Liver (tissue), 8 donors: ENCODE measurements at regions not wholly inside any gene's neighbourhood (a gene's known extent, or its start where the extent isn't known, plus 50 kb on each side); places are given as distances from the start of the nearest gene placed in this dataset.
A peak's percentile ranks its signal among the peaks of the same experiment; 100 is the strongest.

Experiments used
- DNase-seq: peaks from one replicate; pipeline ENCODE4 v3.0.0-alpha.2; 2017; ENCODE audit warnings: low spot score
- H3K27ac ChIP-seq, 2 donors: one replicate each; pipeline ENCODE4 v1.7.0; 2013; ENCODE audit warnings: inconsistent platforms in 2 of 2, low read length in 2 of 2, control low read depth in 1 of 2, low read depth in 1 of 2, mild to moderate bottlenecking in 1 of 2
- H3K27me3 ChIP-seq, 4 donors: one replicate each; pipeline versions ENCODE4 v1.6.1 to v1.7.0; 2013; ENCODE audit warnings: low read length in 3 of 4, inconsistent platforms in 1 of 4, mild to moderate bottlenecking in 1 of 4, moderate library complexity in 1 of 4; ENCODE audit not compliant: control insufficient read depth in 4 of 4, insufficient read depth in 4 of 4
- H3K36me3 ChIP-seq, 4 donors: one replicate each; pipeline versions ENCODE4 v1.6.1 to v1.7.0; 2013; ENCODE audit warnings: low read length in 3 of 4, mild to moderate bottlenecking in 3 of 4, low read depth in 1 of 4, moderate library complexity in 1 of 4; ENCODE audit not compliant: control insufficient read depth in 4 of 4, insufficient read depth in 3 of 4
- H3K4me1 ChIP-seq, 4 donors: one replicate each; pipeline versions ENCODE4 v1.6.1 to v1.7.0; 2013; ENCODE audit warnings: low read length in 3 of 4, mild to moderate bottlenecking in 3 of 4, moderate library complexity in 1 of 4; ENCODE audit not compliant: control insufficient read depth in 4 of 4, insufficient read depth in 4 of 4
- H3K4me3 ChIP-seq, 3 donors: one replicate each; pipeline versions ENCODE4 v1.6.1 to v1.7.0; 2013; ENCODE audit warnings: low read length in 3 of 3, control low read depth in 1 of 3, low read depth in 1 of 3, mild to moderate bottlenecking in 1 of 3
- H3K9ac ChIP-seq, 2 donors: one replicate each; pipeline ENCODE4 v1.7.0; 2013; ENCODE audit warnings: low read length in 2 of 2, mild to moderate bottlenecking in 2 of 2, moderate library complexity in 2 of 2, control low read depth in 1 of 2, low read depth in 1 of 2
- H3K9me3 ChIP-seq, 4 donors: one replicate each; pipeline versions ENCODE4 v1.6.1 to v1.7.0; 2013; ENCODE audit warnings: low read length in 3 of 4; ENCODE audit not compliant: control insufficient read depth in 4 of 4
- ATF3 ChIP-seq: IDR thresholded peaks from 2 replicates; pipeline ENCODE4 v1.6.1; 2016; ENCODE audit warnings: antibody characterized with exemption
- CTCF ChIP-seq: fragments of 150-350 bp; IDR thresholded peaks from 2 replicates; pipeline ENCODE4 v1.5.1; 2017; ENCODE audit warnings: improper control_type of control experiment, low read depth, low read length; ENCODE audit not compliant: missing input control
- EGR1 ChIP-seq, 2 donors: IDR thresholded peaks; 2 replicates each; pipeline ENCODE4 v1.6.1; 2016 to 2018; ENCODE audit warnings: antibody characterized with exemption in 2 of 2, low read depth in 2 of 2
- FOXA1 ChIP-seq: IDR thresholded peaks from 2 replicates; pipeline ENCODE4 v1.6.1; 2016; ENCODE audit warnings: antibody characterized with exemption
- GABPA ChIP-seq, 2 donors: IDR thresholded peaks in 1 of 2; conservative IDR thresholded peaks in 1 of 2; 2 replicates each; pipeline ENCODE4 v1.6.1; 2016; ENCODE audit warnings: antibody characterized with exemption in 2 of 2, mild to moderate bottlenecking in 1 of 2, moderate library complexity in 1 of 2
- HNF4A ChIP-seq, 2 donors: conservative IDR thresholded peaks; 2 replicates each; pipeline ENCODE4 v1.6.1; 2016; ENCODE audit warnings: antibody characterized with exemption in 2 of 2, mild to moderate bottlenecking in 2 of 2
- HNF4G ChIP-seq: IDR thresholded peaks from 2 replicates; pipeline ENCODE4 v1.6.1; 2016; ENCODE audit warnings: antibody characterized with exemption
- JUND ChIP-seq, 2 donors: IDR thresholded peaks; 2 replicates each; pipeline ENCODE4 v1.6.1; 2016; ENCODE audit warnings: antibody characterized with exemption in 2 of 2
- MAX ChIP-seq: IDR thresholded peaks from 2 replicates; pipeline ENCODE4 v1.6.1; 2016; ENCODE audit warnings: antibody characterized with exemption
- NR2F2 ChIP-seq: IDR thresholded peaks from 2 replicates; pipeline ENCODE4 v1.6.1; 2016; ENCODE audit warnings: antibody characterized with exemption
- RAD21 ChIP-seq, 2 donors: IDR thresholded peaks; 2 replicates each; pipeline ENCODE4 v1.6.1; 2016; ENCODE audit warnings: antibody characterized with exemption in 2 of 2, mild to moderate bottlenecking in 2 of 2
- REST ChIP-seq: IDR thresholded peaks from 2 replicates; pipeline ENCODE4 v1.6.1; 2016; ENCODE audit warnings: antibody characterized with exemption, mild to moderate bottlenecking
- RXRA ChIP-seq, 2 donors: IDR thresholded peaks; 2 replicates each; pipeline ENCODE4 v1.6.1; 2017 to 2018; ENCODE audit warnings: antibody characterized with exemption in 2 of 2, mild to moderate bottlenecking in 1 of 2
- TAF1 ChIP-seq: conservative IDR thresholded peaks from 2 replicates; pipeline ENCODE4 v1.6.1; 2016; ENCODE audit warnings: antibody characterized with exemption, mild to moderate bottlenecking
- YY1 ChIP-seq: IDR thresholded peaks from 2 replicates; pipeline ENCODE4 v1.6.1; 2016; ENCODE audit warnings: antibody characterized with exemption, mild to moderate bottlenecking
- ZBTB33 ChIP-seq: IDR thresholded peaks from 2 replicates; pipeline ENCODE4 v1.6.1; 2016; ENCODE audit warnings: antibody characterized with exemption
- WGBS: extraction: QIAGEN DNeasy Blood & Tissue Kit; methylation state at CpG from one replicate; pipeline ENCODE4 v1.1.7; 2013; 5-methylcytosine and 5-hydroxymethylcytosine counted together
- donor health status: healthy.
- donor health status: healthy.
- donor health status: healthy.
- donor health status: healthy.
- donor health status: healthy.

- H3K4me3 ChIP-seq: no peak overlapping the region
- no peaks in the 10 kb centered on the region for H3K4me1 ChIP-seq
- H3K27ac ChIP-seq: no peak overlapping the region
- H3K9me3 ChIP-seq: no peaks in the 10 kb centered on the region
- H3K27me3 ChIP-seq: no peaks in the 10 kb centered on the region
- no peaks in the 10 kb centered on the region for H3K36me3 ChIP-seq
- TF ChIP-seq RAD21 (IDR thresholded peaks at IDR 0.05) (peak; percentile 7 to 12), NR2F2 (no peak)
- WGBS: 67% methylated on average over 5 of the region's 5 CpGs
- no peak overlapping the region for H3K9ac ChIP-seq
- no peak for DNase-seq
Observed at GRCh38 chr3:76369170-76369569, 583.8 kb upstream of the ZNF717 start.

GRCh38 chr3:76370749-76371520 lies 585.6 kb upstream of the ZNF717 start:
- no peak for TF ChIP-seq RXRA (IDR thresholded peaks at IDR 0.05)
- TF ChIP-seq HNF4G: no peak
- TF ChIP-seq ZBTB33: no peak
- TF ChIP-seq FOXA1: no peak
- no peak for TF ChIP-seq EGR1 (IDR thresholded peaks at IDR 0.05; ENCODE audit: low read depth in 2 of 2)
- TF ChIP-seq NR2F2: no peak
- no peak for TF ChIP-seq TAF1
- no peak for TF ChIP-seq MAX
- no peak for TF ChIP-seq CTCF
- no peak for TF ChIP-seq YY1
- 70% methylated on average over 4 of the region's 4 CpGs for WGBS
- H3K9me3 ChIP-seq: no peaks in the 10 kb centered on the region

GRCh38 chr3:76372497-76372896 lies 587.1 kb upstream of the ZNF717 start:
- Histone ChIP-seq H3K36me3 (no peaks in the 10 kb centered on the region), H3K9ac (no peak overlapping the region), H3K27ac (no peak overlapping the region), H3K4me3 (no peak overlapping the region), H3K9me3 (no peaks in the 10 kb centered on the region), H3K4me1 (no peaks in the 10 kb centered on the region), H3K27me3 (no peaks in the 10 kb centered on the region)
- TF ChIP-seq HNF4G: no peak
- no peak for TF ChIP-seq NR2F2
- no peak for TF ChIP-seq HNF4A (conservative IDR thresholded peaks at IDR 0.05)
- no peak for TF ChIP-seq RXRA (IDR thresholded peaks at IDR 0.05)
- TF ChIP-seq MAX: no peak
- no peak for TF ChIP-seq REST
- TF ChIP-seq GABPA (IDR thresholded peaks at IDR 0.05 in 1 of 2, conservative IDR thresholded peaks at IDR 0.05 in 1 of 2): no peak
- TF ChIP-seq ATF3: no peak
- no peak for TF ChIP-seq FOXA1
- TF ChIP-seq JUND (IDR thresholded peaks at IDR 0.05): no peak
- no peak for DNase-seq
- WGBS: 75% methylated on average over 2 of the region's 2 CpGs

More at GRCh38 chr3:76370749-76371520, 585.6 kb upstream of the ZNF717 start:
- H3K4me1 ChIP-seq: no peaks in the 10 kb centered on the region
- no peaks in the 10 kb centered on the region for H3K27me3 ChIP-seq
- no peak overlapping the region for H3K9ac ChIP-seq
- no peak for DNase-seq
- no peak overlapping the region for H3K4me3 ChIP-seq
- H3K27ac ChIP-seq: no peak overlapping the region
- H3K36me3 ChIP-seq: no peaks in the 10 kb centered on the region
